HG02981 (cell line): ENCODE measurements at regions not wholly inside any gene's neighbourhood (a gene's known extent, or its start where the extent isn't known, plus 50 kb on each side); places are given as distances from the start of the nearest gene placed in this dataset.

Experiments
- ATAC-seq: cut with Tn5 transposase; IDR thresholded peaks from one replicate; pipeline ENCODE4 v1.9.1; 2021; ENCODE audit warnings: mild to moderate bottlenecking, moderate library complexity; ENCODE audit not compliant: unreplicated experiment

DNA sequence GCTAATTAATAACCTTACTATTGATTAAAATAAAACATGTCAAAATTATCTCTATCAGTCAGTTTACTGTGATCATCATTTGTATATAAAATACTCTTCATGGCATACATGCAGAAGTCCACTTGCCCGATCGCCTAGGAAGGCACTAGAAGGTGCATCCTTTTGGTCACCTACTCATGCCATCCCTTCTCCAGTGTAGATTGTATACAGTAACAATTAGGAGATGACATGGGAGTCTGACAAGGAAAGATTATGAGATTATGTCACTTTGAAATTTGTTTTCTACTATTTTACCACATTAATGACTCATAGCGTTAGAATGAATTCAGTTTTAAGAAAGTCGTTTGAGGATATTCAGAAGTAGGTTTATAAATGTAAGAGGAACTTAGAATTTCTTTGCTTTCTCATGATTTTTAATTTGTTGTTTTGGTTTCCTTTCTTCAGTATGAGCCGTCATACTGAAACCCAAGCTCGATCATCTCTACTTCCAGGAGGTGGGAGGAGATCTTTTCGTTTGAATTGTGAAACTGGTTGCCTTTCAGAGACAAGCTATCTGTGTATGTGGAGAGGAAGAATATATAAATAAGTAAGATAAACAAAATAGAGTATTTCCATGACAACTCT lies 51.1 kb upstream of the UNC5C start:
- peak; percentile 95 for ATAC-seq
